LHCN-M2 (cell line): ENCODE measurements at regions not wholly inside any gene's neighbourhood (a gene's known extent, or its start where the extent isn't known, plus 50 kb on each side); places are given as distances from the start of the nearest gene placed in this dataset.
"Not testable (repeated sequence)": the region's sequence is repeated elsewhere in the genome, so short reads cannot be mapped to it uniquely, and the experiment has no call there.

Experiments used
- DNase-seq: peaks from one replicate; pipeline ENCODE4 v3.0.0-alpha.2; 2012; ENCODE audit warnings: low read depth

GRCh38 chr1:182261655-182262054, 129.9 kb downstream of the GLUL start:
- DNase-seq, result no peak

DNA sequence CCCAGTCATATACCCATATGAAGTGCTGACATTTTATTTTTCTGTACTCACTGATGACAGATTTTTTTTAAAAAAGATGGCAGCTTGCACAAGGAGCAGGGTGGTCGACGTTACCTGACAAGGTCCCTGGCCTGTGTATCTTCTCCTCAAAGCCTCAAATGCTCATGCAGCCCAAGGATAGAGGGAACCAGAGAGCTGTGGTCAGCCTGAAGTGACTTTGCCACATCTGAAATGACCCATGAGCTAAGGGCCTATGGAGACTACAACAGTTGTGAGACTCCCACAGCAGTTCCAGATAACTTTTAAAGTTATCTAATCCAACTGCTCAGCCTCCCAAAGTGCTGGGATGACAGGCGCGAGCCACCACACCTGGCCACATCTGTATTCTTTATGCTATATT, 131.1 kb downstream of the GLUL start:
- DNase-seq, result no peak

DNA sequence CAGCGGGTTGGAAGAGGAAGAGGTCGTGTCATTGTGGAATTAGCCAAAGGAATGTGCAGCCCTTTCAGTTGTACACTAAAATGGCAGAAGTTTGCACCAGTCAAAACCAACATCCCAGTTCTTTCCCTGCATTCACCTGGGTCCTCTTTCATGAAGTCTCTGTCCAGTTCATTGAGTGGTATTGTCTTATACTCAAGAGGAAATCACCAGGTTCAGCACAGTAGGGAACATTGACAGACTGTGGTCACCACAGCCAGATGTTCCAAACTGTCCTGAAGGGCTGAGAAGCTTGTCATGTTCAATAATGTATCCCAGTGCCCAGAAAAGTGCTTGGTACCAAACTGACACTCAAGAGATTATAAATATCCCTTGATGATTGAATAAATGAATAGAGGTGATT, 131.6 kb downstream of the GLUL start:
- peak; percentile 25 for DNase-seq

- peak; percentile 98 for DNase-seq
These were observed 132.2 kb downstream of the GLUL start for GRCh38 chr1:182259229-182259872.

DNA sequence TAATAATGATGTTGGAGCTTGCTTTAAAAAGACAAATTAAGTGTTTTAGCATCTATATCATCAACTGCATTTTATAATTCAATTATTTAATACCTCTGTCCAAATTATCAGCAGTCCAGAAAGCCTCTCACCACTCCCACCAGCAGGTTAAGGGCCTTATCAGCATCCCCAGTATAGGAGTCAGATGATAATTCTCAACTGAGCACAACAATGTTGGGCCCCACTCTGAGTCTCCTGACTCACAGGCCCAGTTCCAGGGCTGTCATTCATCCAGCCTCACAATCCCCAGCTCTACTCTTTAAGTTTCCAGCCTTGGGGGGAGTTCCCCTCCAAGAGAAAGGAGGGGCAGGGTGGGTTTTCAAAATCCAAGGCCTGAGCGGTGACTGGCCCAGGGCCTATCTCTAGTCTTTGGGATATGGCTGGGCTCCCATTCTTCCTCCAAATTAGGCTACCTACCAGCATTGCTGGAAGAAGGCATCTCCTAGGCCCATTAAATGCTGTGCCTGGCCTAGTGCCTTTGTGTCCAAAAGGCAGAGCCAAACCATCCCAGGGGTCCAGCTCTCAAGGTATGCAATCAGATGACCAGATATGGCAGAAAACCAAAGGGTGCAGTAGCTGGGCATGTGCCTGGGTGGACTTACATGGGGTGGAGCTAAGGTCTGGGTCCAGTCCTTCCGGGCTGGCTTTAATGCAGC, 134.1 kb downstream of the GLUL start:
- no peak for DNase-seq

GRCh38 chr1:182256931-182257330, 134.7 kb downstream of the GLUL start:
- no peak for DNase-seq

GRCh38 chr1:182255494-182255893, 136.1 kb downstream of the GLUL start:
- no peak for DNase-seq

DNA sequence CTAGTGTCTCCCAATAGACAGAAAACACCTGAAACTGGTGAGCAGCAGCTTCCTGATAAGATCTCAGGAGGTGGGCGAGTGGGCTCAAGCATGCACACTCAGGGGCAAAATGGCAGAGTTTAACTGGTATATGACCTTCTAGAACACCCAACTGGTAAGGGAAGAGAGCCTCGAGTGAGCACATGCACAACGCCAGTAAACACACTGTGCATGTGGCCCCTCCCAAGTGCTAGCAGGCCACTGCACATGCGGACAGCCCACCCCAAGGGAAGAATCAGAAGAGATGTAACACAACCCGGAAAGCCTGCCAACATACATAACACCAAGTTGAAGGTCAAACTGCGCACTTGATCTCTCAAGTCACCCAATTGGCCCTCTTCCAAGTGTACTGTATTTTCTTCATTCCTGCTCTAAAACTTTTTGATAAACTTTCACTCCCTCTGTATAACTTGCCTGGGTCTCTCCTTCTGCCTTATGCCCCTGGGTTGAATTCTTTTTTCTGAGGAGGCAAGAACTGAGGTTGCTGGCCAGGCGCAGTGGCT, 138.2 kb downstream of the GLUL start:
- DNase-seq, result no peak

GRCh38 chr1:182251561-182251960, 140.0 kb downstream of the GLUL start:
- no peak for DNase-seq

GRCh38 chr1:182249201-182249676, 142.4 kb downstream of the GLUL start:
- no peak for DNase-seq

DNA sequence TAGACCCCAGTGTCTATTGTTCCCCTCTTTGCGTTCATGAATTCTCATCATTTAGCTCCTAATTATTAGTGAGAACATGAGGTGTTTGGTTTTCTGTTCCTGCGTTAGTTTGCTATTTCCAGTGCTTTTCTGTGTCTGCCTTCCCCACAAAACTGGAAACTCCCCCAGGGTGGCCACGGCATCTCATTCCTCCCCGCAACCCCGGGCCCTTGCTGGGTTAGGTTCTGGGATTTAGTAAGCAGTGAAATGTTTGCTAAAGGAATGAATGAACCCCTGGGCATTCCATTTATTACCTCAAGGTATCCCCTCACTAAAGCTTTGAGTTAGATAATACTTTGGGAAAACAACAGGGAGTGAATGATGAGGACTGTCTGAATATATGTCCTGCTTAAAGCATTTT, 142.9 kb downstream of the GLUL start:
- DNase-seq, result no peak

- not testable (repeated sequence) for DNase-seq
These were observed 143.8 kb downstream of the GLUL start for GRCh38 chr1:182247813-182248212.

DNA sequence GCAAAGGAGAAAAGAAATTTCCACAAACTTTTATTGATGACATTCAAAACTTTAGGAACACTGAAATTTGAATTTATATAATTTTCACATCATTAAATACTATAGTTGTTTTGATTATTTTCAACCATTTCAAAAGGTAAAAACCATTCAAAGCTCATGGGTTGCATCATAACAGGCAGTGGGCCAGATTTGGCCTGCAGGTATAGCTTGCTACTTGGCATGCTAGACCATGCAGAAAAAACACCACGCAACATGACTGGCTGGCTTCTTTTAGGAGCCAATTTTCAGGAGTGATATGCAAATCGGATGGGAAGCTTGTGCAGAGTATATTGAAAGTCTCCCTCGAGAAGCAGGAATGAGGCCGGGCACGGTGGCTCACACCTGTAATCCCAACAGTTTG, 144.8 kb downstream of the GLUL start:
- DNase-seq, result no peak

DNA sequence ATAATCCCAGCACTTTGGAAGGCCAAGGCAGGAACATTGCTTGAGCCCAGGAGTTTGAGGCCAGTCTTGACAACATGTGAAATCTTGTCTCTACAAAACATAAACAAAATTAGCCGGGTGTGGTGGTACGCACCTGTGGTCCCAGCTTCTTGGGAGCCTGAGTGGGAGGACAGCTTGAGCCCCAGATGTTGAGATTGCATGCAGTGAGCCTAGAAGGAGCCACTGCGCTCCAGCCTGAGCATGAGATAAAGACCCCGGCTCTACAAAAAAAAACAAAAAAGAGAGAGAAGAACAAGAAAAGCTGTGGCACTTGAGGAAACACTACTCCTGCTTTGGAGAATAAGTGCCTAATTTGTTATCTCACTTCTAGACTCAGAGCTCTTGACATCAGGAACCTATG, 146.6 kb downstream of the GLUL start:
- DNase-seq, result no peak

GRCh38 chr1:182244451-182244850, 147.1 kb downstream of the GLUL start:
- DNase-seq, result no peak

GRCh38 chr1:182242641-182243040, 148.9 kb downstream of the GLUL start:
- no peak for DNase-seq

GRCh38 chr1:182240085-182240484, 151.5 kb downstream of the GLUL start:
- DNase-seq, result no peak

GRCh38 chr1:182238421-182238820, 153.2 kb downstream of the GLUL start:
- DNase-seq, result no peak

- no peak for DNase-seq
These were observed 154.3 kb downstream of the GLUL start for GRCh38 chr1:182237329-182237728.

DNA sequence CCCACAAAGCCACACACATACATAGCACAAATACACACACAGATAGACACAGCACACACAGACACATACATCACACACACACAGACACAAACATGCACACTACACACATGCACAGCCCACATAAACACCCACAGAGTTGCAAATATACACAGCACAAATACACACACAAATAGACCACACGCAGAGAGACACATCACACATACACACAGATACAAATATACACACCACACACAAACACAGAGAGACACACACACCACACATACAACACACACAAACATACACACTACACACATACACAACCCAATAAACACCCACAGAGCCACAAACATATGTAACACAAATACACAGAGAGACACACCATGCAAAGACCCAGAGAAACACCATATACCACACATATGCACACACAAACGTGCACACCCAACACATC, 154.9 kb downstream of the GLUL start:
- DNase-seq, result no peak

GRCh38 chr1:182235952-182236650, 155.5 kb downstream of the GLUL start:
- DNase-seq, result peak; percentile 84

DNA sequence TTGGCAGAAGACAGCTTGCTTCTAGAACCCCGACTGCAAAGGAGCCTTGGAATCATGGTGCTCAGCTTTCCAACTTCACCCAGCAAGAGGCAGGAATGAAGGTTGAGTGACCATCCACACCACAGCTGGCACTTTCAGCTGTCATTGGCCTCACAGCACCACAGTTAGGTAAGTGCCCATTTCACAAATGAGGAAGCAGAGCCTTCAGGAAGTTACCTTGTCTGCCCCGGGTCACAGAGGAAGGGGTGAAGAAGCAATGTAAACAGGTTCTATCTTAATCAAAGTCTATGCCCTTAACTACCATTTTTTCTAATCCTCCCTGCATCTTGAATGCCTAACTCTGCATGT, 156.0 kb downstream of the GLUL start:
- DNase-seq, result no peak
